IMR-90 (cell line): ENCODE measurements at regions not wholly inside any gene's neighbourhood (a gene's known extent, or its start where the extent isn't known, plus 50 kb on each side); places are given as distances from the start of the nearest gene placed in this dataset.

Experiments
- BHLHE40 ChIP-seq: fragments of 150-350 bp; IDR thresholded peaks from 2 replicates; pipeline ENCODE4 v1.6.1; 2016; ENCODE audit warnings: mild to moderate bottlenecking, low read depth, low read length
- CEBPB ChIP-seq: IDR thresholded peaks from 2 replicates; pipeline ENCODE4 v1.6.1; 2012; ENCODE audit warnings: low read depth, low read length, improper control_type of control experiment
- MXI1 ChIP-seq: IDR thresholded peaks from 2 replicates; pipeline ENCODE4 v1.6.1; 2012; ENCODE audit warnings: low read depth, mild to moderate bottlenecking, low read length, moderate library complexity, borderline replicate concordance
- POLR2A ChIP-seq: IDR thresholded peaks from 2 replicates; pipeline ENCODE4 v1.6.1; 2012; ENCODE audit warnings: mild to moderate bottlenecking, low read depth, low read length
- SMC3 ChIP-seq: fragments of 150-350 bp; IDR thresholded peaks from 2 replicates; pipeline ENCODE4 v1.6.1; 2016; ENCODE audit warnings: low read depth, mild to moderate bottlenecking, antibody characterized with exemption, low read length, moderate library complexity
- TF ChIP-seq, protein P1 (sequence below): conservative IDR thresholded peaks from 2 replicates; pipeline ENCODE4 v1.5.1; 2012; ENCODE audit warnings: mild to moderate bottlenecking, low read depth, low read length, improper control_type of control experiment
- TF ChIP-seq, protein P2 (sequence below): fragments of 150-350 bp; IDR thresholded peaks from 2 replicates; pipeline ENCODE4 v1.6.1; 2017; ENCODE audit warnings: mild to moderate bottlenecking, antibody characterized with exemption, low read length, low read depth

DNA sequence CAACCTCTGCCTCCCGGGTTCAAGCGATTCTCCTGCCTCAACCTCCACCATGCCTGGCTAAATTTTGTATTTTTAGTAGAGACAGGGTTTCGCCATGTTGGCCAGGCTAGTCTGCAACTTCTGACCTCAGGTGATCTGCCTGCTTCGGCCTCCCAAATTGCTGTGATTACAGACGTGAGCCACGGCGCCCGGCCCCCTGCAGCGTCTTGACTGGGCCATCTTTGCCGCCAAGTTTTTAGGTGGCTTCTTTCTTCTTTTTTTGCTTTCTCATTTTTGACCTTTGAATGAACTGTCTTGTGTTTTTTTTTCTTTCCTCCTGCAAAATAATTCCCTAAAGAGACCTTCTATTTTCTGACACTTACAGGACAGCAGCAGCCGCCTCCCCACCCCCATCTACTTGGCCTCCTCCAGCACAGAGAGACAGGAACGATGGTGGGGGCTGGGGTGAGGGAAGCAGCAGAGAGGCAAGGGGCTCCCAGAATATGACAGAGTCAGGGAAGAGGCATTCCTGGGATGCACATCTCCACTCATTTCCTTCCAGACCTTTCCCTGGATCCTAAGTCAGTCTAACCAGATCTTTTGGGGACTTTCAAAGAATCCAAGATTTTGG lies 92.6 kb upstream of the ALX4 start:
- TF ChIP-seq BHLHE40 (no peak), SMC3 (no peak), MXI1 (no peak), CEBPB (no peak), POLR2A (no peak)
- TF ChIP-seq, protein P1, sequence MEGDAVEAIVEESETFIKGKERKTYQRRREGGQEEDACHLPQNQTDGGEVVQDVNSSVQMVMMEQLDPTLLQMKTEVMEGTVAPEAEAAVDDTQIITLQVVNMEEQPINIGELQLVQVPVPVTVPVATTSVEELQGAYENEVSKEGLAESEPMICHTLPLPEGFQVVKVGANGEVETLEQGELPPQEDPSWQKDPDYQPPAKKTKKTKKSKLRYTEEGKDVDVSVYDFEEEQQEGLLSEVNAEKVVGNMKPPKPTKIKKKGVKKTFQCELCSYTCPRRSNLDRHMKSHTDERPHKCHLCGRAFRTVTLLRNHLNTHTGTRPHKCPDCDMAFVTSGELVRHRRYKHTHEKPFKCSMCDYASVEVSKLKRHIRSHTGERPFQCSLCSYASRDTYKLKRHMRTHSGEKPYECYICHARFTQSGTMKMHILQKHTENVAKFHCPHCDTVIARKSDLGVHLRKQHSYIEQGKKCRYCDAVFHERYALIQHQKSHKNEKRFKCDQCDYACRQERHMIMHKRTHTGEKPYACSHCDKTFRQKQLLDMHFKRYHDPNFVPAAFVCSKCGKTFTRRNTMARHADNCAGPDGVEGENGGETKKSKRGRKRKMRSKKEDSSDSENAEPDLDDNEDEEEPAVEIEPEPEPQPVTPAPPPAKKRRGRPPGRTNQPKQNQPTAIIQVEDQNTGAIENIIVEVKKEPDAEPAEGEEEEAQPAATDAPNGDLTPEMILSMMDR: no peak
- TF ChIP-seq, protein P2, sequence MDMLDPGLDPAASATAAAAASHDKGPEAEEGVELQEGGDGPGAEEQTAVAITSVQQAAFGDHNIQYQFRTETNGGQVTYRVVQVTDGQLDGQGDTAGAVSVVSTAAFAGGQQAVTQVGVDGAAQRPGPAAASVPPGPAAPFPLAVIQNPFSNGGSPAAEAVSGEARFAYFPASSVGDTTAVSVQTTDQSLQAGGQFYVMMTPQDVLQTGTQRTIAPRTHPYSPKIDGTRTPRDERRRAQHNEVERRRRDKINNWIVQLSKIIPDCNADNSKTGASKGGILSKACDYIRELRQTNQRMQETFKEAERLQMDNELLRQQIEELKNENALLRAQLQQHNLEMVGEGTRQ: no peak
